HG03159 (cell line): ENCODE measurements at regions not wholly inside any gene's neighbourhood (a gene's known extent, or its start where the extent isn't known, plus 50 kb on each side); places are given as distances from the start of the nearest gene placed in this dataset.
"Not testable (repeated sequence)": the region's sequence is repeated elsewhere in the genome, so short reads cannot be mapped to it uniquely, and the experiment has no call there.

Experiments
- ATAC-seq: cut with Tn5 transposase; IDR thresholded peaks from one replicate; pipeline ENCODE4 v1.9.1; 2021; ENCODE audit warnings: mild to moderate bottlenecking, moderate library complexity; ENCODE audit not compliant: unreplicated experiment

DNA sequence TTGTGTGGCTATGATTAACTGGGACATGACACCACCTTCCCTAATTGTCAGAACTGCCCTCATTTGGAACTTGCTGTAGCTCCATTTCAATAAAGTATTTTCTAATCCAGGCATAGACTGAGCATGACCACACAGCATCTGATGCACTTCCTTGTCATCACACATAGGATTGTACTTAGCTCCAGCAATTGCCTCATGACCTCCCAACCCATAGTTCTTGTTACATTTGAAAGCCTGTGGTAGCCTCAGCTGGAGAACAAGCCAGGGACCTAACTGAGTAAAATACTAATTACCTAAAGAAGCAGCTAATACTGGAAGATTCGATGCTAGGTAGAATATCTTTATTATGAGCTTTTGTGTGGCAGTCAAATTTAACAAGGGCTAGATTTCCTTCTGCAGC, 187.3 kb upstream of the KIF2B start:
- ATAC-seq = no peak

DNA sequence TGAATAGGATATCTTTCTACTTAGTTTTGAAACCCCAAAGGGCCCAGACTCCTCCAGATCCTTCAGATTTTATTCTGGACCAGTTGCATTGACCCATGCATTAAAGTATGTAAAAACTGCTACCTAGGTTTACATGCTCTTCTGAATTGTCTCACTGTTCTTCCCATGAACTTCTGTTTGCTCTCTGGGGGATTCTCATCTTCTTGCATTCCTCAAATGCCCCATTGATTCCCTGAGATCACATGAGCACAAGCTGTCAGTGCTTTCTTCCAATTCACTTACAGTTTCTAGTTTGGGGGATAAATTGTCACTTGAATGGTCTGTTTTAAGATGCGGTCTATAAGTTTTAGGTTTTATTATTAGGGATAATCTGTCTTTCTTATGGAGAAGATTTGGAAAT, 188.9 kb upstream of the KIF2B start:
- ATAC-seq = no peak

DNA sequence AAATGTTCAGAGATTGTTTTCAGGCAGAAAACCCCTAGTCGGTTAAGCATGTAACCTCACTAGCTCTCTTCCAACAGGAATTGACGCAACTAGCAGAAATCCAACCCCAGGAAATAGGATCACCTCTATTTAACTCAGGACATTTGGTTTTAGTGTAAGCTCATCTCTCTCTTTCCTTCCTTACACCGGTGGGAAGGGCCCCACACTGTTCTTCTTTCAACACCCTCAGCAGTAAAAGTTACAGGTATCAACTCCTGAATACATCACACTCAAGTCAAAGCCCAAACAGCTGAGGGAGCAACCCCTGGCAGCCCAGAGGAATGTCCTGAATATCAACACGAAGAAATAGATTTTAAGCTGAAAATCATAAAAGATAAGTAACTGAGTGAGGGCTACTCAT, 191.2 kb upstream of the KIF2B start:
- ATAC-seq = no peak

DNA sequence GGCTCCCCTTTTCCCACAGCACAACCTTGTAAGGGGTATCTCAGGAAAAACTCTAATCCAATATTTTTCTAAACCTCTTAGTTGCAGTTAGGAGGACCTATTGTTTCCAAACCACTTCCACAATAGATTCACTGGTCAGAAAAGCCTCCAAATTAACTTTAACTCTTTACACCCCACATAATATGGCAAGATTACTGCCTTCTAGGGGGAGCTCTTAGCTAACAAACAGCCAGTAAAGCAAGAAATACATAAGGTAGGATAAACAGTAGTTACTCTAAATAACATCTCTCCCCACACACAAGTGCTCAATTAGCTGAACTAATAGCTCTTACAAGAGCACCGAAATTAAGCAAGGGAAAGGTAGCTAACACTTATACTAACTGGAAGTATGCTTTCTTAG, 192.1 kb upstream of the KIF2B start:
- no peak for ATAC-seq

DNA sequence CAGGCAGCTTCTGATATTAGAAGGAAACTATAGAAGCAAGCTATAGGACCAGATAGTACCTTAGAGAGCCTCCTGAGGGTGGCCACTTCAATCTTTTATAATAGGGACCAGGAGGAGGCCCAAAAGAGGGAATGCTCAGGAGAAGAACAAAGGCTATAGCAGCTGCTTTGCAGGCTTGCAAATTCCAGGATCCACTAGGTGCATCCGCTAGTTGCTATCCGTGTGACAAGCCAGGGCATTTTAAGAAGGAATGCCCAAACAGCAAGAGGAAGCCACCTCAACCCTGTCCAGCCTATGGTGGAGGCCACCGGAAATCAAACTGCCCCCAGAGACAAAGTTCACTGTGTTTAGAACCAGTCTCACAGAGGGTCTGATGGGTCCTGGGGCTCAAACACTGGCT, 192.6 kb upstream of the KIF2B start:
- ATAC-seq = no peak

DNA sequence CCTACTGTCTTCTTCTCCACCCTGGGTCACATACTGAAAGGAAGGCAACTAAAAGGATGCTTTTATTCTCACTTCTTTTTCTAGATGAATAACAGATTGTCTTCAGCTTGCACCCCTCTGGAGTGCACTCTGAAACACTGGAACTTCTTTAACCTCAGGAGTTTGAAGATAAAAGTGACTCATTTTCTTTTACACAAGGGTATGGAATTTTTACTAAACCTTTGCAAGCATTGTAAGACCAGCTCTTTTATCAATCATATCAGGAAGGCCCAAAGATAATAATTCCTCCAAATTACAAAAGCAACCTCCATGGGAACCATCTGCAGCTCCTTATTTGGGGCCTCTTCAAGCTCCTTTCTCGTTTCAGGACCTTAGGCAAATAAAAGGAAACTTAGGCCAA, 193.5 kb upstream of the KIF2B start:
- no peak for ATAC-seq

DNA sequence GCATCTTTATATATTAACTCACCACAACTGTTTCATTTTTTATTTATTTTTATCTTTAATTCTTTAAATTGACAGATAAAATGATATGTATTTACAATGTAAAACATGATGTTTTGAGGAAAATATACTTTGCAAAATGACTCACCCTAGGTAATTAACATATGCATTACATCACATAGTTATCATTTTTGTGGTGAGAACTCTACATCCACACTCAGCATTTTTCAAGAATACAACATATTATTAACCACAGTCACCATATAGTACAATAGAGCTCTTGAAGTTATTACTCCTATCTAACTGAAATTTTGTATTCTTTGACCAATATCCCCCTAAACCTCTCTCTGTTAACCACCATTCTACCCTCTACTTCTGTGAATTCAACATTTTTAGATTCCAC, 194.7 kb upstream of the KIF2B start:
- no peak for ATAC-seq

DNA sequence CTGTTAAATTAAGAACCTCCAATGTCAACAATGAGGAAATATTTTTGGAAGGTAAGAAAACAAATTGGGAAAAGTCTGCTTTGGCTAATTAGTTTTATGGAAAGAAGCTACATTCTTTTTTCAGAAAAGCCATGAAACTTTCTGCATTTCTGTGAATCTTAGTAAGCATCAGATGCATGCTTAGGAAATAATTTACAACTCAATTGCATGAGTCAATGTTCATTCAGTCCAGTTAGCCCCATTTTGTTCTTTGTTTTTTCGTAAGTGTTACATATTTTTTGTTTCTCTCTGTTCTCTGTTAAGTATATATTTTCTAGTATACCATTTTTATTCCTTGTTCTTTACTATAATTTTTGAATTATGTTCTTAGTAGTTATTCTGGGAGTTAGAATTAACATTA, 195.2 kb upstream of the KIF2B start:
- ATAC-seq = no peak

DNA sequence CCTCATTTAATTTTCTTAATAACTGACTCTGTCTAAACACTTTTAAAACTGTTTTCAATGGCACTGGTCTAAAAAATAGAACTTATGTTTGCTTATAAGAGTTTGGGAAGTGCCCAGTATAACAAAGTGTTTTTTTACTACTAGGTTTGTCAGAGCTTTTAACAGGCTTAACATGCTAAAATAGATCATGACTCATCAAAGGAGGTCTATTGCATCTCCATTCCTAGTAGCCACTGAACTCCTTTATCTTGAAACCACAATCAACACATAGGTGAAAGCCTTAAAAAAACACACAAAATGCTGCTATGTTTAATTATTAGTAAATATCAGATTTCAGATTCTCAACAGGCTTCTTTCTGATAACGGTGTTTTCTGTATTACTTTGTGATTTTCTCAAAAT, 196.4 kb upstream of the KIF2B start:
- ATAC-seq = no peak

DNA sequence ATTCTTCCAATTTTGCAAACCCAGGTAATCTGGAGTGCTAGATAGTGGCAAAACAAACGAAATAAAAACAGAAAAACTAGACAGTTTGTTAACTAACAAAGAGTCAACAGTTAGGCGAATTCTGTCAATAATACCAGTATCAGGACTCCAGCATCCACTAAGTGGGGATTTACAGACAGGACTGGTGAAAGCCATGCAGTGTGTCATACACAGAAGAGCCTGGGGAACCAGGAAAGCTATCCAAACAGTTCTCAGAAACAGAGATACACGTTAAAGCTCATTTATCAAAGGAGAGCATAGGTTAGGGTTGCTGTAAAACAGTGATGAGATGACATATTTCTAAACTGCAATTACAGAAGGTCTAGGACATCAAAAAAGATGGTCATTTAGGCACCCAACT, 203.7 kb upstream of the KIF2B start:
- ATAC-seq = no peak

DNA sequence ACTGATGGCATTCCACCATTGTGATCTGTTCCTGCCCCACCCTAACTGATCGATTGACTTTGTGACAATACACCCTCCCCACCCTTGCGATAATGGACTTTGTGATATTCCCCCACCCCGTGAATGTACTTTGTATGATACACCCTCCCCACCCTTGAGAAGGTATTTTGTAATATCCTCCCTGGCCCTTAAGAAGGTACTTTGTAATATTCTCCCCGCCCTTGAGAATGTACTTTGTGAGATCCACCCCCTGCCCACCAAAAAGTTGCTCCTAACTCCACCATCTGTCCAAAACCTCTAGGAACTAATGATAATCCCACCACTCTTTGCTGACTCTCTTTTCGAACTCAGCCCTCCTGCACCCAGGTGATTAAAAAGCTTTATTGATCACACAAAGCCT, 214.5 kb upstream of the KIF2B start:
- ATAC-seq = not testable (repeated sequence)

DNA sequence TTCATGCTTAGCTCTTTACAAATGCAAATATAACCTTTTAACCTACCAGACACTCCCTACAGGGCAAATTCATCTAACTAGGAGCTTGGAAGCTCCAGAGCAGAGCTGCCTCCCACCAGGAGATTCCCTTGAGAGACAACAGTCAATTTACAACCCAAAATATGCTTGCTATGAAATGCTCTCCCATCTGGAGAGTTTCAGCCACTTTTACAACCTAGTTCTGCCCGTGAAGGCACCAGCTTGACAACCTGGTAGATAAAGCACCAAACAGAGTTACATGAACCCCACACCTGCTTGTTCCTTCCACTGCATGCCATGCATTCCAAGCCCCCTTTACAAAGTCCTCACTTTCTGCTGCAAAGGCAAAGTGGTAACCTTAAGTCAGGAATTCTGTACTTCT, 215.3 kb upstream of the KIF2B start:
- ATAC-seq = no peak

DNA sequence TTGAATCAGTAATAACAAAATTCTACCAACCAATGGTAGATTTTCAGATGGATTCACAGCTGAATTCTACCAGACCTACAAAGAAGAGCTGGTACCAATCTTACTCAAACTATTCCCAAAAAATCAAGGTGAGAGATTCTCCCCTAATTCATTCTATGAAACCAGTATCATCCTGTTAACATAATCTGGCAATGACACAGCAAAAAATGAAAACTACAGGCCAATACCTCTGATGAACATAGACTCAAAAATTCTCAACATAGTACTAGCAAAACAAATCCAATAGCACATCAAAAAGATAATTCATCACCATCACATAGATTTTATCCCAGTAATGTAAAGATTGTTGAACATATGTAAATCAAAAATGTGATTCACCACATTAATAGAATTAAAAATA, 234.4 kb upstream of the KIF2B start:
- ATAC-seq = no peak

DNA sequence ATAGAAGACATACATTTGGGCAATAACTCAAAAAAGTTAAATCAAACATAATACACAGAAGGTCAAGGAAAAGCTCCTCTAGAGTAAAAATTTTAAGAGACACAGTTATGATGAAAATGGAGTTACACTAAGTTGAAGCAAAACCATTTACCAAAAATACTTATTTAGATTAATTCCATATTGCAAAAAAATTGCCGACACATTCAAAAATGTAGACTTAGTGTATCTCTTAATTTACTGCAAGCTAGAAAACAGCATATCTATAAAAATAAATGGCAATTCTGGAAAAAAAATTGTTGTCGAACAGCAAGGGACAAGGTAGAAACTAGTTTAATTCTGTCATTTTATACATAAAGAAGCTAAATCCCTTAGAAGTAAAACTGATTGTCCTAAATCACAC, 248.7 kb upstream of the KIF2B start:
- no peak for ATAC-seq

DNA sequence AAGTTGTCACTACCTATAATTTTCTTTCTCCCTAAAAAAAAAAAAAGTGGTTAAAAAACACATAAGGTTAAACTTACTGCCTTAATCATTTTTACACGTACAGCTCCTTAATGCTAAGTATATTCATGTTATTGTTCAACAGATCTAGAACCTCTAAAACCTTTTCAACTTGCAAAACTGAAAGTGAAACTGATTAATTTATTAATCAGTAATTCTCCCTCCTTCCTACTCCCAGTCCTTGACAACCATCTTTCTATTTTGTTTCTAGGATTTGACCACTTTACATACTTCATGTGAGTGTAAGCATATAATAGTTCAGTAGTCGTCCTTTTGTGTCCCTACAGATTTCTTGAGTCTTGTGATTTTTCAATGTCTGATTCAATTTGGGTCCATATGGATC, 251.4 kb upstream of the KIF2B start:
- no peak for ATAC-seq

DNA sequence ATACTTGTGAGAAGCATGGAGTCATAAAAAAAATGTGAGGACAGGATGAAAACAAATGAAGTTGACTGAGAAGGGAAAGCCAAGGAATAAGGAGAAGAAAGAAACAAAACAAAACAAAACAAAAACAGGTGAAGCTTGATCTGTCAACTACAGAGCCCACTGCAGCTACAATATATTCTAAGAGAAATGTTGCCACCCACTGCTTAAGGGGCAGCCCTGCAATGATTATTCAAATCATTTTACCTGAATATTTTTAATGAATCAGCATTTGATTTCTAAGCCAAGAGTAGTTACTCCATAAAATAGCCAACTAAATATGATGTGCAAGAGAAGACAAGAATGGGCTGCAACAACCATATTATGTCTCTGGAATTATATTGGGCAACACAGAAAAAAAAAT, 252.0 kb upstream of the KIF2B start:
- no peak for ATAC-seq

DNA sequence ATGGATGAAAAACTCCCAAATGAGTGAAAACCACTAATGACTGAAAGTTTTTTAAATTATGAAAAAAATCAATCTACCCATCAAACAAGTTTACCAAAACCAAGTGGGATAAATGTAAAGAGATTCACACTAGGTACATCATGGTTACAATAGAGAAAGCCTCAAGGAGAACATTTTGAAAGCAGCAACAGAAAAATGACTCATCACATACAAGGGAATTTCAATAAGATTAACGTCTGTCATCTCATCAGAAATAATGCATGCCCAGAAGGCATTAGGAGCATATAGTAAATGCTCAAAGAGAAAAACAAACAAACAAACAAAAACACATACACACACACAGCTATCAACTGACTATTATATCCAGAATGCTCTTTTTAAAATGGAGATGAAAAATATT, 261.8 kb upstream of the KIF2B start:
- no peak for ATAC-seq

DNA sequence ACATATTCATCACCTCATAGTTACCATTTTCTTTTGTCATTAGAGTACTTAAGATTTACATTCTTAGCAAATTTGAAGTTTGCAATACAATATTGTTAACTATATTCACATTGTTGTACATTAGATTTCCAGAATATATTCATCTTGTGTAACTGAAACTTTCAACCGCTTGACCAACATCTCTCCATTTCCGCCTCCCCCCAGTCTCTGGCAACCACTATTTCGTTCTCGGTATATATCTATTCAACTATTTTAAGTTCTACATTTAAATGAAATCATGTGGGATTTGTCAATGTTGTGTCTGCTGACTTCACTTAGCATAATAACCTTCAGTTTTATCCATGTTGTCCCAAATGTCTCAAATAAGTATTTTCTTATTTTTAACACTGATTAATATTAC, 274.5 kb upstream of the KIF2B start:
- no peak for ATAC-seq

DNA sequence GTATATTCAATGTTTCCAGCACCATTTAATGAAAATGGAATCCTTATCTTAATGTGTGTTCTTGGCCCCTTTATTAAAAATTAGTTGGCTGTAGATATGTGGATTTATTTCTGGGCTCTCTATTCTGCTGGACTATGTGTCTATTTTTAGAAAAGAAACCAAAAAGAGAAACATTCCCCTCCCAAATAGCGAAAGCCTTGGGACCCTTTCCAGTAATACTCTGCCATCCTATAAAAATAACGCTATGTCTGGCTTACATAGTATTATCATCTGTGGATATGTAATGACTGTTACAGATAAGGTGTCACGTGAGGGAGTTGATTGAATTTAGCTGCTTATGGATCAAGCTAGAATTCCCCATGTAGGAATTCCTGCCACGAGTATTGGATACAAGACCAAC, 279.3 kb upstream of the KIF2B start:
- ATAC-seq = no peak

DNA sequence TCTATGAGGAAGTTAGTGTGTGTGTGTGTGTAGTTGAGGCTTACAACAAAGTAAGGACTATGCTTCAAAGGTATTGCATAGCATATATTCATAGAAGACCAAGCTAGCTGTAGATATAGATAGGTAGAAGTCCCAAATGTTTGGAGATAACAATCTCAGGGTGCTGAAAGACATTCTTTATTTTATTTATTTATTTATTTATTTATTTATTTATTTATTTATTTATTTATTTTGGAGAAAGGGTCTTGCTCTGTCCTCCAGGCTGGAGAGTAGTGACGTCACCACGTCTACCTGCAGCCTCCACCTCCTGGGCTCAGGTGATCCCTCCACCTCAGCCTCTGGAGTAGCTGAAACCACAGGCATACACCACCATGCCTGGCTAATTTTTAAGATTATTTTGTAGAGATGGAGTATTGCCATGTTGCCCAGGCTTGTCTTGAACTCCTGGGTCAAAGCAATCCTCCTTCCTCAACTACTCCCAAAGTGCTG, 284.6 kb upstream of the KIF2B start:
- ATAC-seq = no peak

DNA sequence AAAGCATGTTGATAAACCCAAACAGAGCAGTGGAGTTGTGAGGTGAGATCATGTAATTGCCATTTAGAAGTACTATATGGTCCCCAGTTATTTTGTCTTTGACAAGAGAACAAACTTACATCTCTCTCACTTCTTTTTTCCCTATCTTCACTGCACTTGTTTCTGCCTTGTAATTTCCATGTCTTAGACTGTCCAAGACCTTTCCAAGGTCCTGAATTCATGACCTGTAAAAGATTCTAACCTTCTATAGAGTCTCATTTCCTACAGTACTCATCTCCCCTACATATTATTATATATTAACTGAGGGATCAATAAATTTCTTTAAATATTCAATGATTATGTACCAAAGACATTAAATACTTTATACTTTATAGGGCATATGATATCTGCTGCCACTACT, 295.3 kb upstream of the KIF2B start:
- ATAC-seq = no peak

DNA sequence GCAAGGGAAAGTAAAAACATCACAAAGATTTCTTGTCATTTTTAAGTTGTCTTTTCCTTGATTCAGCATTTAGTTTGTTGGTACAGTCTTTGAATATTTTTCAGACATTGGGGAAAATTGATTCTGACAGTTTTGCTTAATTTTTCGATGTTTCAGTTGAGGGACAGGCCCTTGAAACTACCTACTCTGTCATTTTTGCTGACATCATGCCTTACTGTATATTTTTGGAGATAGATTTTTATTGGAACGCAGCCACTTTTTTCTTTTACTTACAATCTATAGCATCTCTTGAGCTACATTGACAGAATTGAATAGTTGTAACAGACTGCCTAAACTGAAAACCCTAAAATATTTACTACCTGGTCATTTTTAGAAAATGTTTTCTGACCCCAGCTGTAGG, 297.1 kb upstream of the KIF2B start:
- no peak for ATAC-seq

DNA sequence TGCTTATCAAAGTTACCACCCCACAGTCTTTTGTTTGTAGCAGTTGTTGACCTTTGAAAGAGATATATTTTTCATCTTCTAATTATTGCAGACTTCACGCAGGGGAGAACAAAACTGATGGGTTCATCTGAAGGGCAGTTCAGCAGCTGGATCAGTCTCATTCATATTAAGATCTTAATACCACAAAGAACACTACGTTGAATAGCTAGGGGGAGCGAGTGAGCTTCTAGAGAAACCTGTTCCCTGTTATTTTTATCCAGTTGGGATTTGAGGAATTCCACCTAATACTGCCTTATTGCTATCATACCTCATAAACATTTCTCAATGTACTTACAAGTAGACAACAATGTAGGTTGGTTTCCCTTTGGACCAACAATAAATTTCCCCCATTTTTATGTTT, 306.1 kb upstream of the KIF2B start:
- ATAC-seq = no peak

DNA sequence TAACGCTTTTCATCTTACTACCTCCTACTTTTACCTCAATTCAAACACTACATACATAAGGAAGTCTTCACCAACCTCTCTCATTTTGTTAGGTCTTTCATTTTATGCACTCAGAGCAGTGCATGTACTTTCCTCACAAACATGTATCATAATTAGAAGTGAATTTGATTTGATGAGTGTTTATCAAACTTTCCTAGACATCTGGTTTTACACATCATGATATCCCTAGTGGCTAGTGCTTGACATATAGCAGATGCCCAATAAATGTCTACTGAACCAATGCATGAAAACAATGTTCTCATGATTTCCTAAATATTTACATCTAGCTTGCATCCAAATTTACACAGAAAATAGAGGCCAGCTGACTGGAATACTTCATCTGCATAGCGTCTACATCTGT, 323.4 kb upstream of the KIF2B start:
- ATAC-seq = no peak
